Natural killer cell treated with Interleukin-12 subunit alpha and Interleukin-12 subunit beta and Interleukin-15 and Interleukin-18, amount 100 ng/mL, for 72 hours (primary cell): ENCODE measurements at regions not wholly inside any gene's neighbourhood (a gene's known extent, or its start where the extent isn't known, plus 50 kb on each side); places are given as distances from the start of the nearest gene placed in this dataset.

ENCODE experiments used
- ATAC-seq, 2 donors: fragments of 150-1000 bp; cut with Tn5 transposase in 1 of 2; sonication (Bioruptor Pico), chemical (Tn5 transposase) in 1 of 2; 2 replicates each; pipeline ENCODE4 v1.10.0; 2021
- DNase-seq: peaks from one replicate; pipeline ENCODE4 v3.0.0; 2022; ENCODE audit warnings: low spot score
- H3K27ac Mint-ChIP-seq, 2 donors: 1 replicate in 1 of 2; 2 replicates in 1 of 2; pipeline ENCODE4 v1.8.0; 2022; ENCODE audit warnings: mixed read lengths in 2 of 2, mild to moderate bottlenecking in 1 of 2, moderate library complexity in 1 of 2
- H3K27me3 Mint-ChIP-seq, 2 donors: 1 replicate in 1 of 2; 2 replicates in 1 of 2; pipeline ENCODE4 v1.8.0; 2022; ENCODE audit warnings: mixed read lengths in 2 of 2
- H3K36me3 Mint-ChIP-seq: one replicate; pipeline ENCODE4 v1.8.0; 2022; ENCODE audit warnings: mixed read lengths
- H3K4me1 Mint-ChIP-seq, 2 donors: 1 replicate in 1 of 2; 2 replicates in 1 of 2; pipeline ENCODE4 v1.8.0; 2022; ENCODE audit warnings: low read depth in 2 of 2, mixed read lengths in 2 of 2, mild to moderate bottlenecking in 1 of 2
- H3K4me3 Mint-ChIP-seq: one replicate; pipeline ENCODE4 v1.8.0; 2022; ENCODE audit warnings: mixed read lengths
- H3K9me3 Mint-ChIP-seq: 2 replicates; pipeline ENCODE4 v1.8.0; 2022; ENCODE audit warnings: mixed read lengths

- Mint-ChIP-seq H3K9me3 (peaks cover 10% of the 10 kb centered on the region), H3K4me1 (no peaks in the 10 kb centered on the region), H3K36me3 (no peaks in the 10 kb centered on the region), H3K27me3 (no peaks in the 10 kb centered on the region), H3K4me3 (no peak overlapping the region), H3K27ac (no peak overlapping the region)
- ATAC-seq (no peak), DNase-seq (no peak)
Measured at GRCh38 chr5:167447466-167448375, 843.7 kb upstream of the WWC1 start.

- Mint-ChIP-seq H3K27me3 (no peaks in the 10 kb centered on the region), H3K4me1 (no peaks in the 10 kb centered on the region), H3K27ac (no peak overlapping the region), H3K9me3 (peaks cover 10% of the 10 kb centered on the region), H3K36me3 (no peaks in the 10 kb centered on the region), H3K4me3 (no peak overlapping the region)
- ATAC-seq (no peak), DNase-seq (no peak)
Measured at GRCh38 chr5:167448376-167448775, 843.1 kb upstream of the WWC1 start.

- ATAC-seq (no peak), DNase-seq (no peak)
- Mint-ChIP-seq H3K9me3 (peaks cover 21% of the 10 kb centered on the region), H3K4me3 (no peak overlapping the region), H3K27ac (no peak overlapping the region), H3K27me3 (no peaks in the 10 kb centered on the region), H3K36me3 (no peaks in the 10 kb centered on the region), H3K4me1 (no peaks in the 10 kb centered on the region)
Measured at GRCh38 chr5:167451076-167451475, 840.4 kb upstream of the WWC1 start.

- no peak for ATAC-seq
- no peaks in the 10 kb centered on the region for H3K4me1 Mint-ChIP-seq
- H3K27ac Mint-ChIP-seq = no peak overlapping the region
- peaks cover 21% of the 10 kb centered on the region for H3K9me3 Mint-ChIP-seq
- DNase-seq = no peak
- no peaks in the 10 kb centered on the region for H3K36me3 Mint-ChIP-seq
- H3K4me3 Mint-ChIP-seq = no peak overlapping the region
- no peaks in the 10 kb centered on the region for H3K27me3 Mint-ChIP-seq
Measured at GRCh38 chr5:167452136-167452535, 839.3 kb upstream of the WWC1 start.

GRCh38 chr5:167453246-167454030, 838.0 kb upstream of the WWC1 start:
- Mint-ChIP-seq H3K27me3 (no peaks in the 10 kb centered on the region), H3K27ac (no peak overlapping the region), H3K4me3 (no peak overlapping the region), H3K4me1 (no peaks in the 10 kb centered on the region), H3K36me3 (no peaks in the 10 kb centered on the region), H3K9me3 (peaks cover 21% of the 10 kb centered on the region)
- DNase-seq (no peak), ATAC-seq (no peak)

GRCh38 chr5:167458412-167458811, 833.0 kb upstream of the WWC1 start:
- peaks cover 18% of the 10 kb centered on the region for H3K9me3 Mint-ChIP-seq
- DNase-seq (no peak), ATAC-seq (no peak)
- no peaks in the 10 kb centered on the region for H3K36me3 Mint-ChIP-seq
- no peak overlapping the region for H3K27ac Mint-ChIP-seq
- no peak overlapping the region for H3K4me3 Mint-ChIP-seq
- H3K27me3 Mint-ChIP-seq = no peaks in the 10 kb centered on the region
- no peaks in the 10 kb centered on the region for H3K4me1 Mint-ChIP-seq

- no peak for DNase-seq
- Mint-ChIP-seq H3K27ac (no peak overlapping the region), H3K4me1 (no peaks in the 10 kb centered on the region), H3K9me3 (peaks cover 13% of the 10 kb centered on the region), H3K27me3 (no peaks in the 10 kb centered on the region), H3K36me3 (no peaks in the 10 kb centered on the region), H3K4me3 (no peak overlapping the region)
- ATAC-seq = no peak
Measured at GRCh38 chr5:167460449-167461020, 830.9 kb upstream of the WWC1 start.

GRCh38 chr5:167463939-167464338, 827.5 kb upstream of the WWC1 start:
- Mint-ChIP-seq H3K4me3 (no peak overlapping the region), H3K4me1 (no peaks in the 10 kb centered on the region), H3K36me3 (no peaks in the 10 kb centered on the region), H3K9me3 (peaks cover 14% of the 10 kb centered on the region), H3K27ac (no peak overlapping the region), H3K27me3 (no peaks in the 10 kb centered on the region)
- ATAC-seq (no peak), DNase-seq (no peak)

- no peaks in the 10 kb centered on the region for H3K4me1 Mint-ChIP-seq
- H3K9me3 Mint-ChIP-seq = peaks cover 14% of the 10 kb centered on the region
- DNase-seq (no peak), ATAC-seq (no peak)
- H3K4me3 Mint-ChIP-seq = no peak overlapping the region
- no peaks in the 10 kb centered on the region for H3K27me3 Mint-ChIP-seq
- no peak overlapping the region for H3K27ac Mint-ChIP-seq
- H3K36me3 Mint-ChIP-seq = no peaks in the 10 kb centered on the region
Measured at GRCh38 chr5:167466992-167467391, 824.5 kb upstream of the WWC1 start.

- Mint-ChIP-seq H3K36me3 (no peaks in the 10 kb centered on the region), H3K9me3 (peaks cover 4% of the 10 kb centered on the region), H3K27me3 (no peaks in the 10 kb centered on the region), H3K27ac (no peak overlapping the region), H3K4me3 (no peak overlapping the region), H3K4me1 (no peaks in the 10 kb centered on the region)
- ATAC-seq (no peak), DNase-seq (no peak)
Measured at GRCh38 chr5:167472566-167473108, 818.8 kb upstream of the WWC1 start.

GRCh38 chr5:167478188-167478587, 813.3 kb upstream of the WWC1 start:
- DNase-seq (no peak), ATAC-seq (no peak)
- Mint-ChIP-seq H3K4me3 (no peak overlapping the region), H3K27me3 (no peaks in the 10 kb centered on the region), H3K36me3 (no peaks in the 10 kb centered on the region), H3K9me3 (peaks cover 6% of the 10 kb centered on the region), H3K27ac (no peak overlapping the region), H3K4me1 (no peaks in the 10 kb centered on the region)

GRCh38 chr5:167479779-167480178, 811.7 kb upstream of the WWC1 start:
- Mint-ChIP-seq H3K27ac (no peak overlapping the region), H3K9me3 (peaks cover 8% of the 10 kb centered on the region), H3K4me1 (no peaks in the 10 kb centered on the region), H3K27me3 (no peaks in the 10 kb centered on the region), H3K36me3 (no peaks in the 10 kb centered on the region), H3K4me3 (no peak overlapping the region)
- DNase-seq = no peak
- no peak for ATAC-seq

GRCh38 chr5:167481345-167481744, 810.1 kb upstream of the WWC1 start:
- Mint-ChIP-seq H3K4me1 (no peaks in the 10 kb centered on the region), H3K27ac (no peak overlapping the region), H3K9me3 (peaks cover 12% of the 10 kb centered on the region), H3K27me3 (no peaks in the 10 kb centered on the region), H3K4me3 (no peak overlapping the region), H3K36me3 (no peaks in the 10 kb centered on the region)
- no peak for ATAC-seq
- DNase-seq = no peak

- Mint-ChIP-seq H3K4me3 (no peak overlapping the region), H3K27me3 (no peaks in the 10 kb centered on the region), H3K9me3 (peaks cover 17% of the 10 kb centered on the region), H3K4me1 (no peaks in the 10 kb centered on the region), H3K36me3 (no peaks in the 10 kb centered on the region), H3K27ac (no peak overlapping the region)
- DNase-seq = no peak
- no peak for ATAC-seq
Measured at GRCh38 chr5:167482555-167482954, 808.9 kb upstream of the WWC1 start.
